Activated naive CD8-positive, alpha-beta T cell treated with anti-CD3 and anti-CD28 coated beads, Interleukin-2, amount 50 U/mL, for 24 hours (primary cell): ENCODE measurements at regions not wholly inside any gene's neighbourhood (a gene's known extent, or its start where the extent isn't known, plus 50 kb on each side); places are given as distances from the start of the nearest gene placed in this dataset.

Experiments used
- ATAC-seq: fragments of 150-1000 bp; cut with Tn5 transposase; one replicate; pipeline ENCODE4 v1.10.0; 2021
- DNase-seq: peaks from one replicate; pipeline ENCODE4 v3.0.0; 2021
- H3K27ac Mint-ChIP-seq: one replicate; pipeline ENCODE4 v1.8.0; 2021; ENCODE audit warnings: mild to moderate bottlenecking, mixed read lengths
- H3K27me3 Mint-ChIP-seq: one replicate; pipeline ENCODE4 v1.8.0; 2021; ENCODE audit warnings: mixed read lengths
- H3K36me3 Mint-ChIP-seq: one replicate; pipeline ENCODE4 v1.8.0; 2021; ENCODE audit warnings: low read depth, mixed read lengths
- H3K4me1 Mint-ChIP-seq: one replicate; pipeline ENCODE4 v1.8.0; 2021; ENCODE audit warnings: mixed read lengths
- H3K4me3 Mint-ChIP-seq: one replicate; pipeline ENCODE4 v1.8.0; 2021; ENCODE audit warnings: mild to moderate bottlenecking, moderate library complexity, mixed read lengths
- H3K9me3 Mint-ChIP-seq: one replicate; pipeline ENCODE4 v1.8.0; 2021; ENCODE audit warnings: mixed read lengths

- Mint-ChIP-seq H3K4me1 (no peaks in the 10 kb centered on the region), H3K27ac (no peak overlapping the region), H3K4me3 (no peak overlapping the region), H3K36me3 (no peaks in the 10 kb centered on the region), H3K9me3 (peaks cover 3% of the 10 kb centered on the region), H3K27me3 (no peaks in the 10 kb centered on the region)
- no peak for DNase-seq
- no peak for ATAC-seq
These were observed 52.4 kb downstream of the CBLL2 start for GRCh38 chrX:22325096-22325495.

GRCh38 chrX:22329783-22330182 is 57.1 kb downstream of the CBLL2 start:
- DNase-seq (no peak), ATAC-seq (no peak)
- no peak overlapping the region for H3K4me3 Mint-ChIP-seq
- H3K27ac Mint-ChIP-seq, result no peak overlapping the region
- H3K9me3 Mint-ChIP-seq, result peaks cover 5% of the 10 kb centered on the region
- peaks cover 2% of the 10 kb centered on the region for H3K27me3 Mint-ChIP-seq
- H3K36me3 Mint-ChIP-seq, result no peaks in the 10 kb centered on the region
- H3K4me1 Mint-ChIP-seq, result no peaks in the 10 kb centered on the region

GRCh38 chrX:22338740-22339139 is 66.0 kb downstream of the CBLL2 start:
- peaks cover 4% of the 10 kb centered on the region for H3K9me3 Mint-ChIP-seq
- no peak overlapping the region for H3K4me3 Mint-ChIP-seq
- no peaks in the 10 kb centered on the region for H3K4me1 Mint-ChIP-seq
- H3K36me3 Mint-ChIP-seq, result no peaks in the 10 kb centered on the region
- ATAC-seq (no peak), DNase-seq (no peak)
- no peak overlapping the region for H3K27ac Mint-ChIP-seq
- no peaks in the 10 kb centered on the region for H3K27me3 Mint-ChIP-seq

GRCh38 chrX:22339459-22339858 is 66.7 kb downstream of the CBLL2 start:
- Mint-ChIP-seq H3K36me3 (no peaks in the 10 kb centered on the region), H3K27me3 (no peaks in the 10 kb centered on the region), H3K27ac (no peak overlapping the region), H3K4me3 (no peak overlapping the region), H3K4me1 (no peaks in the 10 kb centered on the region), H3K9me3 (peaks cover 4% of the 10 kb centered on the region)
- no peak for ATAC-seq
- no peak for DNase-seq

- H3K9me3 Mint-ChIP-seq, result no peaks in the 10 kb centered on the region
- no peaks in the 10 kb centered on the region for H3K27me3 Mint-ChIP-seq
- no peaks in the 10 kb centered on the region for H3K36me3 Mint-ChIP-seq
- DNase-seq (no peak), ATAC-seq (no peak)
- no peaks in the 10 kb centered on the region for H3K4me1 Mint-ChIP-seq
- H3K4me3 Mint-ChIP-seq, result no peak overlapping the region
- H3K27ac Mint-ChIP-seq, result no peak overlapping the region
These were observed 67.4 kb downstream of the CBLL2 start for GRCh38 chrX:22340022-22340616.

GRCh38 chrX:22343192-22343591 is 70.5 kb downstream of the CBLL2 start:
- ATAC-seq, result no peak
- no peaks in the 10 kb centered on the region for H3K36me3 Mint-ChIP-seq
- H3K4me3 Mint-ChIP-seq, result no peak overlapping the region
- H3K4me1 Mint-ChIP-seq, result no peaks in the 10 kb centered on the region
- no peaks in the 10 kb centered on the region for H3K27me3 Mint-ChIP-seq
- DNase-seq, result no peak
- no peak overlapping the region for H3K27ac Mint-ChIP-seq
- no peaks in the 10 kb centered on the region for H3K9me3 Mint-ChIP-seq

- no peaks in the 10 kb centered on the region for H3K36me3 Mint-ChIP-seq
- H3K4me3 Mint-ChIP-seq, result no peak overlapping the region
- DNase-seq, result no peak
- H3K4me1 Mint-ChIP-seq, result no peaks in the 10 kb centered on the region
- H3K27me3 Mint-ChIP-seq, result no peaks in the 10 kb centered on the region
- no peak for ATAC-seq
- H3K27ac Mint-ChIP-seq, result no peak overlapping the region
- no peaks in the 10 kb centered on the region for H3K9me3 Mint-ChIP-seq
These were observed 73.2 kb downstream of the CBLL2 start for GRCh38 chrX:22345884-22346283.

- DNase-seq, result no peak
- Mint-ChIP-seq H3K9me3 (no peaks in the 10 kb centered on the region), H3K4me3 (no peak overlapping the region), H3K27me3 (no peaks in the 10 kb centered on the region), H3K36me3 (no peaks in the 10 kb centered on the region), H3K4me1 (no peaks in the 10 kb centered on the region), H3K27ac (no peak overlapping the region)
- ATAC-seq, result no peak
These were observed 74.8 kb downstream of the CBLL2 start for GRCh38 chrX:22347491-22347890.

GRCh38 chrX:22349116-22349515 is 76.4 kb downstream of the CBLL2 start:
- Mint-ChIP-seq H3K36me3 (no peaks in the 10 kb centered on the region), H3K27ac (no peak overlapping the region), H3K9me3 (no peaks in the 10 kb centered on the region), H3K4me3 (no peak overlapping the region), H3K27me3 (no peaks in the 10 kb centered on the region), H3K4me1 (no peaks in the 10 kb centered on the region)
- no peak for DNase-seq
- ATAC-seq, result no peak

- Mint-ChIP-seq H3K4me3 (no peak overlapping the region), H3K9me3 (no peaks in the 10 kb centered on the region), H3K36me3 (no peaks in the 10 kb centered on the region), H3K27me3 (no peaks in the 10 kb centered on the region), H3K4me1 (no peaks in the 10 kb centered on the region), H3K27ac (no peak overlapping the region)
- ATAC-seq (no peak), DNase-seq (no peak)
These were observed 78.4 kb downstream of the CBLL2 start for GRCh38 chrX:22351076-22351475.

- no peaks in the 10 kb centered on the region for H3K36me3 Mint-ChIP-seq
- H3K27me3 Mint-ChIP-seq, result no peaks in the 10 kb centered on the region
- ATAC-seq (no peak), DNase-seq (no peak)
- H3K9me3 Mint-ChIP-seq, result no peaks in the 10 kb centered on the region
- no peaks in the 10 kb centered on the region for H3K4me1 Mint-ChIP-seq
- no peak overlapping the region for H3K27ac Mint-ChIP-seq
- no peak overlapping the region for H3K4me3 Mint-ChIP-seq
These were observed 79.3 kb downstream of the CBLL2 start for GRCh38 chrX:22351966-22352365.

GRCh38 chrX:22357621-22358020 is 84.9 kb downstream of the CBLL2 start:
- Mint-ChIP-seq H3K36me3 (no peaks in the 10 kb centered on the region), H3K27me3 (no peaks in the 10 kb centered on the region), H3K4me3 (no peak overlapping the region), H3K27ac (no peak overlapping the region), H3K4me1 (no peaks in the 10 kb centered on the region), H3K9me3 (no peaks in the 10 kb centered on the region)
- DNase-seq, result no peak
- no peak for ATAC-seq

GRCh38 chrX:22360129-22360528 is 87.4 kb downstream of the CBLL2 start:
- H3K27ac Mint-ChIP-seq, result no peak overlapping the region
- no peaks in the 10 kb centered on the region for H3K36me3 Mint-ChIP-seq
- ATAC-seq (no peak), DNase-seq (no peak)
- no peaks in the 10 kb centered on the region for H3K27me3 Mint-ChIP-seq
- H3K4me1 Mint-ChIP-seq, result no peaks in the 10 kb centered on the region
- no peaks in the 10 kb centered on the region for H3K9me3 Mint-ChIP-seq
- H3K4me3 Mint-ChIP-seq, result no peak overlapping the region

GRCh38 chrX:22365460-22365859 is 92.7 kb downstream of the CBLL2 start:
- Mint-ChIP-seq H3K27ac (no peak overlapping the region), H3K27me3 (no peaks in the 10 kb centered on the region), H3K9me3 (no peaks in the 10 kb centered on the region), H3K36me3 (no peaks in the 10 kb centered on the region), H3K4me3 (no peak overlapping the region), H3K4me1 (no peaks in the 10 kb centered on the region)
- no peak for ATAC-seq
- DNase-seq, result no peak

- Mint-ChIP-seq H3K36me3 (no peaks in the 10 kb centered on the region), H3K4me3 (no peak overlapping the region), H3K4me1 (no peaks in the 10 kb centered on the region), H3K27ac (no peak overlapping the region), H3K9me3 (no peaks in the 10 kb centered on the region), H3K27me3 (no peaks in the 10 kb centered on the region)
- ATAC-seq (no peak), DNase-seq (no peak)
These were observed 93.5 kb downstream of the CBLL2 start for GRCh38 chrX:22366166-22366702.

GRCh38 chrX:22366906-22367305 is 94.2 kb downstream of the CBLL2 start:
- Mint-ChIP-seq H3K9me3 (no peaks in the 10 kb centered on the region), H3K4me1 (no peaks in the 10 kb centered on the region), H3K36me3 (no peaks in the 10 kb centered on the region), H3K27me3 (no peaks in the 10 kb centered on the region), H3K4me3 (no peak overlapping the region), H3K27ac (no peak overlapping the region)
- ATAC-seq (no peak), DNase-seq (no peak)
